Activated T-helper 2 cell treated with anti-CD3 and anti-CD28 coated beads, Interferon-gamma antibody, Interleukin-2, Interleukin-4, amounts not matched to agents 10 μg/mL and 5 μg/mL and 100 μg/mL, durations not matched to agents 14 hours and 24 hours and 36 hours (primary cell): ENCODE measurements at regions not wholly inside any gene's neighbourhood (a gene's known extent, or its start where the extent isn't known, plus 50 kb on each side); places are given as distances from the start of the nearest gene placed in this dataset.

Experiments
- DNase-seq: peaks from one replicate; pipeline ENCODE4 v3.0.0; 2021; ENCODE audit warnings: low spot score
- H3K27ac Mint-ChIP-seq: one replicate; pipeline ENCODE4 v1.8.0; 2021; ENCODE audit warnings: mixed read lengths
- H3K27me3 Mint-ChIP-seq: one replicate; pipeline ENCODE4 v1.8.0; 2021; ENCODE audit warnings: low read depth, mixed read lengths
- H3K36me3 Mint-ChIP-seq: one replicate; pipeline ENCODE4 v1.8.0; 2021; ENCODE audit warnings: low read depth, mixed read lengths
- H3K4me1 Mint-ChIP-seq: one replicate; pipeline ENCODE4 v1.8.0; 2021; ENCODE audit warnings: low read depth, mixed read lengths
- H3K4me3 Mint-ChIP-seq: one replicate; pipeline ENCODE4 v1.8.0; 2021; ENCODE audit warnings: low read depth, mild to moderate bottlenecking, moderate library complexity, mixed read lengths
- H3K9me3 Mint-ChIP-seq: one replicate; pipeline ENCODE4 v1.8.0; 2021; ENCODE audit warnings: mixed read lengths
- intact Hi-C: fragments of 100-400 bp; cut with micrococcal nuclease; formaldehyde crosslinking; loops from one replicate; pipeline ENCODE4 v1.15.1; 2023

DNA sequence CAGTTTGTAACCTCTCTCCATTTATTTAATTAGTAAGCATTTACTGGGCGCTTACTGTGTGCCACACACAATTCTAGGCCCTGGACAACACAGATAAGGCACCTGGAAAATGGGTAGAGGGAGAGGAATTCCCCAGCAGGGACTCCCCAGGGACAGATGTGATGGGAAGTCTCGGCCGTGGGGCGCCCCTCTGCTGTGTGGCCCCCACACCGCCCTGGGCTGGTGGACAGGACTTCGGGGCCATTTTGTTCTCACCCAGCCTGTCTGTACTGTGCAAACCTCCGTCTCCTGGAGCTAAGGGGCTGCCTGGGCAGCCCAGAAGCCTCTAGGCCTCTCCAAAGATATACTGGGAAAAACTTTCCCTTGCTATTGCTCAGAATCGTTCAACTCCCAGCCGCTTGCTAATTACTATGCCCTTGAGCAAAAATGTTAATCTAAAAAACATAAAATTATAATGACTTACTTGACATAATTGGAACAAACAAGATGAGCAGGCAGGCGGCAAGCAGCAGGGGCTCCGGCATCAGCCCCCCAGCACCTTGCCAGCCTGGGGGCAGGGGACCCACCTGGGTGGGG lies 64.4 kb upstream of the NCOR2 start:
- intact Hi-C loops = no loop called here
- Mint-ChIP-seq H3K9me3 (peaks cover 3% of the 10 kb centered on the region), H3K4me3 (no peak overlapping the region), H3K4me1 (peaks cover 10% of the 10 kb centered on the region), H3K27me3 (no peaks in the 10 kb centered on the region), H3K27ac (no peak overlapping the region), H3K36me3 (peaks cover 2% of the 10 kb centered on the region)
- DNase-seq = no peak

DNA sequence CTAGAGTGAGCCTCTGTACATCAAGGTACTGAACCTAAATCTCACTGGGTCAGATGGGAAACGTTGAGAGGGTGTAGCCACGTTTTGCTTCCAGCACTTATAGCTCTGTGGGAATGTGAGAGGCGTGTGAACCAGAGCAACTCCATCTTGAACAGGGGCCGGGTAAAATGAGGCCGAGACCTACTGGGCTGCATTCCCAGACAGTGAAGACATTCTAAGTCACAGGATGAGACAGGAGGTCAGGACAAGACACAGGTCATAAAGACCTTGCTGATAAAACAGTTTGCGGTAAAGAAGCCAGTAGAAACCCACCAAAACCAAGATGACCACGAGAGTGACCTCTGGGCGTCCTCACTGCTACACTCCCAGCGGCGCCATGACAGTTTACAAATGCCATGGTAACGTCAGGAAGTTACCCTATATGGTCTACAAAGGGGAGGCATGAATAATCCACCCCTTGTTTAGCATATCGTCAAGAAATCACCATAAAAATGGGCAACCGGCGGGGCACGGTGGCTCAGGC lies 63.4 kb upstream of the NCOR2 start:
- Mint-ChIP-seq H3K4me3 (no peak overlapping the region), H3K36me3 (no peaks in the 10 kb centered on the region), H3K9me3 (no peaks in the 10 kb centered on the region), H3K27me3 (peaks cover 3% of the 10 kb centered on the region), H3K4me1 (peaks cover under 1% of the 10 kb centered on the region), H3K27ac (no peak overlapping the region)
- DNase-seq = no peak
- intact Hi-C loops = no loop called here

- H3K27me3 Mint-ChIP-seq = peaks cover 5% of the 10 kb centered on the region
- DNase-seq = no peak
- H3K36me3 Mint-ChIP-seq = no peaks in the 10 kb centered on the region
- no peak overlapping the region for H3K27ac Mint-ChIP-seq
- H3K9me3 Mint-ChIP-seq = no peaks in the 10 kb centered on the region
- no peak overlapping the region for H3K4me3 Mint-ChIP-seq
- intact Hi-C loops = no loop called here
- H3K4me1 Mint-ChIP-seq = no peaks in the 10 kb centered on the region
Measured at GRCh38 chr12:124629789-124630480, 62.5 kb upstream of the NCOR2 start.

DNA sequence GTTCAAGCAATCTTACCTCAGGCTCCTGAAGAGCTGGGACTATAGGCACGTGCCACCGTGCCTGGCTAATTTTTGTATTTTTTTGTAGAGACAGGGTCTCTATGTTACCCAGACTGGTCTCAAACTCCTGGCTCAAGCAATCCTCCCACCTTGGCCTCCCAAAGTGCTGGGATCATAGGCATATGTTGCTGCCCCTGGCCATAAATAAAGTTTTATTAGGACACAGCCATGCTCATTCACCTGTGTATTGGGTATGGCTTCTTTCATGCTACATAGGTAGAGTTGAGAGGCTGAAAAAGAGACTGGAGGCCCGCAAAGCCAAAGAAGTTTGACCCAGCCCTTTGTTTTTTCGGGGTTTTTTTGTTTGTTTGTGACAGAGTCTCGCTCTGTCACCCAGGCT lies 61.7 kb upstream of the NCOR2 start:
- Mint-ChIP-seq H3K9me3 (no peaks in the 10 kb centered on the region), H3K27ac (no peak overlapping the region), H3K36me3 (no peaks in the 10 kb centered on the region), H3K4me1 (no peaks in the 10 kb centered on the region), H3K4me3 (no peak overlapping the region), H3K27me3 (peaks cover 7% of the 10 kb centered on the region)
- DNase-seq = no peak
- intact Hi-C loops = no loop called here

DNA sequence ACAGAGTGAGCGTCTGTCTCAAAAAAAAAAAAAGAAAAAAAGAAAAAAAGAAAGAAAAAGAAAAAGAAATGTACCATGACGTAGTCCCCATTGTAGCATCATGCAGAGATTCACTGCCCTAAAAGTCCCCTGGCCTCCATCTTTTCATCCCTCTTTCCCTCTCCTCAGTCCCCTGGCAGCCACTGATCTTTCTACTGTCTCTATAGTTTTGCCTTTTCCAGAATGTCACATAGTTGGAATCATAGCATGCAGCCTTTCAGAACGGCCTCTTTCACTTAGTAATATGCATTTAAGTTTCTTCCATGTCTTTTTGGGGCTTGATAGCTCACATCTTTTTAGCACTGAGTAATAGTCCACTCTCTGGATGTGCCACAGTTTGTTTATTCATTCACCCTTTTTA lies 60.5 kb upstream of the NCOR2 start:
- DNase-seq = no peak
- Mint-ChIP-seq H3K4me1 (no peaks in the 10 kb centered on the region), H3K27me3 (peaks cover 7% of the 10 kb centered on the region), H3K36me3 (no peaks in the 10 kb centered on the region), H3K27ac (no peak overlapping the region), H3K9me3 (no peaks in the 10 kb centered on the region), H3K4me3 (no peak overlapping the region)
- intact Hi-C loops = no loop called here

DNA sequence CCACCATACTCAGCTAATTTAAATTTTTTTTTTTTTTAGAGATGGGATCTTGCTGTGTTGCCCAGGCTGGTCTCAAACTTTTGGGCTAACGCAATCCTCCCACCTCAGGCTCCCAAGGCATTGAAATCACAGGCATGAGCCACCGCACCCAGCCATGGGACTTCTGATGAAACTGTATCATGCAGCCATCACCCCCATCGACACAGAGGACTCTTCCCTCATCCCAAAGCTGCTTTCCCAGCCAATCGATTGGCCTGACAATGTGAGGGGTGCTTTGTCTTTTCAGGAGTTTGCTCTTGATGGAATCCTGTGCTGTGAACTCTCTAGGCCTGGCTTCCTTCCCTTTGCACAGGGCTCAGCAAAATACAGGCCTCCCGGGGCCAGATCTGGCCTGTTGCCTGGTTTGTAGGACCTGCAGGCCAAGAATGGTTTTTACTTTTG lies 59.6 kb upstream of the NCOR2 start:
- H3K27ac Mint-ChIP-seq = no peak overlapping the region
- H3K36me3 Mint-ChIP-seq = no peaks in the 10 kb centered on the region
- no peak overlapping the region for H3K4me3 Mint-ChIP-seq
- no peaks in the 10 kb centered on the region for H3K9me3 Mint-ChIP-seq
- intact Hi-C loops = no loop called here
- DNase-seq = no peak
- H3K4me1 Mint-ChIP-seq = no peaks in the 10 kb centered on the region
- H3K27me3 Mint-ChIP-seq = peaks cover 7% of the 10 kb centered on the region

GRCh38 chr12:124625867-124626675 lies 58.7 kb upstream of the NCOR2 start:
- H3K9me3 Mint-ChIP-seq = no peaks in the 10 kb centered on the region
- H3K4me1 Mint-ChIP-seq = no peaks in the 10 kb centered on the region
- intact Hi-C loops = no loop called here
- no peak overlapping the region for H3K27ac Mint-ChIP-seq
- no peaks in the 10 kb centered on the region for H3K36me3 Mint-ChIP-seq
- DNase-seq = no peak
- peaks cover 7% of the 10 kb centered on the region for H3K27me3 Mint-ChIP-seq
- no peak overlapping the region for H3K4me3 Mint-ChIP-seq

- Mint-ChIP-seq H3K27ac (no peak overlapping the region), H3K4me3 (no peak overlapping the region), H3K9me3 (no peaks in the 10 kb centered on the region), H3K36me3 (no peaks in the 10 kb centered on the region), H3K4me1 (no peaks in the 10 kb centered on the region), H3K27me3 (peaks cover 7% of the 10 kb centered on the region)
- intact Hi-C loops = no loop called here
- no peak for DNase-seq
Measured at GRCh38 chr12:124624823-124625222, 57.4 kb upstream of the NCOR2 start.

- intact Hi-C loops = no loop called here
- no peaks in the 10 kb centered on the region for H3K36me3 Mint-ChIP-seq
- no peak overlapping the region for H3K4me3 Mint-ChIP-seq
- H3K27ac Mint-ChIP-seq = no peak overlapping the region
- no peaks in the 10 kb centered on the region for H3K9me3 Mint-ChIP-seq
- no peak for DNase-seq
- peaks cover 8% of the 10 kb centered on the region for H3K27me3 Mint-ChIP-seq
- H3K4me1 Mint-ChIP-seq = no peaks in the 10 kb centered on the region
Measured at GRCh38 chr12:124623344-124624035, 56.1 kb upstream of the NCOR2 start.

- H3K27ac Mint-ChIP-seq = no peak overlapping the region
Measured at GRCh38 chr12:124622764-124623163, 55.4 kb upstream of the NCOR2 start.

DNA sequence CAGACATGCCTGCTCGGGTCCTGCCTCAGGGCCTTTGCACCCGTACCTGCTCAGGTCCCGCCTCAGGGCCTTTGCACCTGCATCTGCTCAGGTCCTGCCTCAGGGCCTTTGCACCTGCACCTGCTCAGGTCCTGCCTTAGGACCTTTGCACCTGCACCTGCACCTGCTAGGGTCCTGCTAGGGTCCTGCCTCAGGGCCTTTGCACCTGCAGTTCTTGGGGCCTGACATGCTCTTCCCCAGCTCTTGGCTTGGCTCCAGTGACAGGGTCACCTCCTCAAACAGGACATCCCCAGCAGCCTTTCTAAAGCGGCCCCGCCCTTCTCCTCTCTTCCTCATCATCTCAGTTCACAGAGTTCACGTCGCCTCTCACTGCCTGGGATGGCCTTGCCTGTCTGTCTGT lies 54.9 kb upstream of the NCOR2 start:
- Mint-ChIP-seq H3K4me1 (no peaks in the 10 kb centered on the region), H3K27ac (no peak overlapping the region), H3K9me3 (no peaks in the 10 kb centered on the region), H3K36me3 (no peaks in the 10 kb centered on the region), H3K4me3 (no peak overlapping the region), H3K27me3 (peaks cover 9% of the 10 kb centered on the region)
- intact Hi-C loops = no loop called here
- DNase-seq = no peak

More at GRCh38 chr12:124622764-124623163, 55.4 kb upstream of the NCOR2 start:
- Mint-ChIP-seq H3K4me3 (no peak overlapping the region), H3K4me1 (no peaks in the 10 kb centered on the region), H3K27me3 (peaks cover 9% of the 10 kb centered on the region), H3K9me3 (no peaks in the 10 kb centered on the region), H3K36me3 (no peaks in the 10 kb centered on the region)
- intact Hi-C loops = no loop called here
- no peak for DNase-seq

DNA sequence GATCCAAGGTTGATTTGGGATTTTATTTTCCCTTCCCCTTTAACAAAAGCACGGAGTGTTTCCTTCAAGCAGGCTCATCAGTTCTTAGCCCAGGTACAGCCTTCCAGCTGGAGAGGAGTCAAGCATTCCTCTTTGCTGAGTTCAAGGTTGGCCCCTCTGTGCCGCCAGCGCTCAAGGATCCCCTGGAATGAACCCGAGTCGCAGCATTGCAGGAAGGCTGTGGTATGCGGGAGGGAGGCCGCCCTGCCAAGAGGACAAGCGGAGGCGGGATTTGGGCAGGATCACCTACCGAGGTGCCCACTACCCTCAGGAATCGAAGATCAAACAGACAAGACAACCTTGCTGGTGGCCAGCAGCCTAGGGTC lies 53.9 kb upstream of the NCOR2 start:
- intact Hi-C loops = no loop called here
- Mint-ChIP-seq H3K27me3 (peaks cover 10% of the 10 kb centered on the region), H3K36me3 (no peaks in the 10 kb centered on the region), H3K9me3 (no peaks in the 10 kb centered on the region), H3K4me3 (no peak overlapping the region), H3K4me1 (no peaks in the 10 kb centered on the region), H3K27ac (no peak overlapping the region)
- no peak for DNase-seq
